PC-3 (cell line): ENCODE measurements at regions not wholly inside any gene's neighbourhood (a gene's known extent, or its start where the extent isn't known, plus 50 kb on each side); places are given as distances from the start of the nearest gene placed in this dataset.

Source experiments
- ATAC-seq: fragments of 200-7000 bp; cut with Tn5 transposase; 2 replicates; pipeline ENCODE4 v1.9.1; 2020; ENCODE audit warnings: mild to moderate bottlenecking, moderate library complexity
- BruUV-seq: library from RNA; stranded (reverse); fragments of 400-500 nt; replicated peaks from 2 replicates; lab custom pipeline; 2021; lab: Mats Ljungman, UMichigan
- CTCF ChIA-PET: fragments of 300-600 bp; sonication (Branson Sonifier 250); formaldehyde crosslinking; loops from one replicate; lab custom pipeline; 2022; ENCODE audit warnings: antibody characterized with exemption; lab: Charles Lee
- POLR2A ChIA-PET: fragments of 300-600 bp; sonication (Branson Sonifier 250); formaldehyde crosslinking; loops from one replicate; lab custom pipeline; 2022; ENCODE audit warnings: antibody characterized with exemption; ENCODE audit not compliant: unreplicated experiment; lab: Charles Lee
- DNase-seq: peaks from one replicate; pipeline ENCODE4 v3.0.0-alpha.2; 2015
- H2AFZ ChIP-seq: fragments of 300-600 bp; sonication (generic); 2 replicates; pipeline ENCODE4 v1.6.0; 2016; ENCODE audit warnings: antibody characterized with exemption, low read length
- H3F3A ChIP-seq: fragments of 300-600 bp; sonication (generic); one replicate; pipeline ENCODE4 v1.6.0; 2017; ENCODE audit warnings: antibody characterized with exemption, low read length, control low read depth, mild to moderate bottlenecking; ENCODE audit not compliant: unreplicated experiment
- H3K27ac ChIP-seq: fragments of 300-600 bp; sonication (generic); 2 replicates; pipeline ENCODE4 v1.5.1; 2016; ENCODE audit warnings: mild to moderate bottlenecking, low read length
- H3K27me3 ChIP-seq: fragments of 300-600 bp; sonication (generic); 2 replicates; pipeline ENCODE4 v1.6.1; 2016; ENCODE audit warnings: low read length, mixed read lengths
- H3K36me3 ChIP-seq: fragments of 300-600 bp; sonication (generic); 2 replicates; pipeline ENCODE4 v1.6.1; 2016; ENCODE audit warnings: low read depth, mixed run types, low read length, mixed read lengths
- H3K4me1 ChIP-seq: fragments of 300-600 bp; sonication (generic); 2 replicates; pipeline ENCODE4 v1.5.1; 2016; ENCODE audit warnings: low read length; ENCODE audit not compliant: insufficient read depth
- H3K4me2 ChIP-seq: fragments of 300-600 bp; sonication (generic); 2 replicates; pipeline ENCODE4 v1.6.0; 2016; ENCODE audit warnings: low read length
- H3K4me3 ChIP-seq: fragments of 300-600 bp; sonication (generic); 2 replicates; pipeline ENCODE4 v1.5.1; 2016; ENCODE audit warnings: mild to moderate bottlenecking, low read length, mixed read lengths
- H3K79me2 ChIP-seq: fragments of 300-600 bp; sonication (generic); 2 replicates; pipeline ENCODE4 v1.6.1; 2017; ENCODE audit warnings: low read length, mixed read lengths
- H3K9ac ChIP-seq: fragments of 300-600 bp; sonication (generic); 2 replicates; pipeline ENCODE4 v1.6.0; 2016; ENCODE audit warnings: mild to moderate bottlenecking, low read length
- H3K9me2 ChIP-seq: fragments of 300-600 bp; sonication (generic); replicated peaks from 2 replicates; pipeline ENCODE4 v1.6.1; 2016; ENCODE audit warnings: mixed run types, low read length, mixed read lengths
- H3K9me3 ChIP-seq: fragments of 300-600 bp; sonication (generic); 2 replicates; pipeline ENCODE4 v1.6.1; 2016; ENCODE audit warnings: low read length, mixed read lengths
- H4K20me1 ChIP-seq: fragments of 300-600 bp; sonication (generic); 2 replicates; pipeline ENCODE4 v1.6.1; 2016; ENCODE audit warnings: low read length, mixed read lengths
- CTCF ChIP-seq: fragments of 300-600 bp; sonication (generic); conservative IDR thresholded peaks from 2 replicates; pipeline ENCODE4 v1.5.1; 2017; ENCODE audit warnings: antibody characterized with exemption, low read depth, mild to moderate bottlenecking, low read length
- EZH2 ChIP-seq: fragments of 300-600 bp; sonication (generic); IDR thresholded peaks from one replicate; pipeline ENCODE4 v1.6.1; 2017; ENCODE audit warnings: antibody characterized with exemption, mild to moderate bottlenecking, low read length; ENCODE audit not compliant: unreplicated experiment
- EZH2phosphoT487 ChIP-seq: fragments of 300-600 bp; sonication (generic); IDR thresholded peaks from 2 replicates; pipeline ENCODE4 v1.6.1; 2018; ENCODE audit warnings: mild to moderate bottlenecking, antibody characterized with exemption, low read length, borderline replicate concordance
- intact Hi-C: fragments of 100-400 bp; cut with micrococcal nuclease; formaldehyde crosslinking; loops from 2 replicates; pipeline ENCODE4 v1.9.0; 2023

GRCh38 chr7:13152755-13153154, 465.3 kb downstream of the ARL4A start:
- Histone ChIP-seq H4K20me1 (no peaks in the 10 kb centered on the region), H3K4me3 (no peak overlapping the region), H3K27ac (no peak overlapping the region), H3F3A (no peaks in the 10 kb centered on the region), H3K27me3 (no peaks in the 10 kb centered on the region), H3K9ac (no peak overlapping the region), H3K4me2 (no peak overlapping the region), H3K36me3 (no peaks in the 10 kb centered on the region), H3K9me3 (no peaks in the 10 kb centered on the region), H3K4me1 (peaks cover 3% of the 10 kb centered on the region; the same call in 1 of the 2 replicates), H3K79me2 (no peaks in the 10 kb centered on the region), H2AFZ (no peak overlapping the region), H3K9me2 (no peaks in the 10 kb centered on the region)
- intact Hi-C loops: no loop called here
- no peak for TF ChIP-seq CTCF
- TF ChIP-seq EZH2phosphoT487: no peak
- TF ChIP-seq EZH2: no peak
- POLR2A ChIA-PET: no interaction called here
- BruUV-seq: no TSS peak
- CTCF ChIA-PET: interaction anchor here (0.6 kb wide), 1 partner anchor 173 kb away, joined by 3 read pairs; no protein-coding TSS in a partner anchor
- ATAC-seq (no peak), DNase-seq (no peak)

- Histone ChIP-seq H3K27me3 (no peaks in the 10 kb centered on the region), H3K9ac (no peak overlapping the region), H3F3A (no peaks in the 10 kb centered on the region), H3K4me1 (peaks cover 3% of the 10 kb centered on the region; the same call in 1 of the 2 replicates), H3K36me3 (no peaks in the 10 kb centered on the region), H3K27ac (no peak overlapping the region), H3K79me2 (no peaks in the 10 kb centered on the region), H2AFZ (no peak overlapping the region), H3K9me2 (no peaks in the 10 kb centered on the region), H3K4me2 (no peak overlapping the region), H3K4me3 (no peak overlapping the region), H4K20me1 (no peaks in the 10 kb centered on the region), H3K9me3 (no peaks in the 10 kb centered on the region)
- ChIA-PET CTCF (interaction anchor here (0.6 kb wide), 1 partner anchor 173 kb away, joined by 3 read pairs; no protein-coding TSS in a partner anchor), POLR2A (no interaction called here)
- DNase-seq (no peak), ATAC-seq (no peak)
- BruUV-seq: no TSS peak
- no peak for TF ChIP-seq CTCF
- no peak for TF ChIP-seq EZH2phosphoT487
- no peak for TF ChIP-seq EZH2
- intact Hi-C loops: no loop called here
Observed at GRCh38 chr7:13153266-13153665, 465.8 kb downstream of the ARL4A start.

GRCh38 chr7:13153742-13154141, 466.3 kb downstream of the ARL4A start:
- no peak overlapping the region for H2AFZ ChIP-seq
- no TSS peak for BruUV-seq
- ATAC-seq: no peak
- H3K9me3 ChIP-seq: no peaks in the 10 kb centered on the region
- intact Hi-C loops: no loop called here
- H3K9ac ChIP-seq: no peak overlapping the region
- H3K27me3 ChIP-seq: no peaks in the 10 kb centered on the region
- DNase-seq: no peak
- H3K36me3 ChIP-seq: no peaks in the 10 kb centered on the region
- no peak overlapping the region for H3K4me2 ChIP-seq
- peaks cover 3% of the 10 kb centered on the region; the same call in 1 of the 2 replicates for H3K4me1 ChIP-seq
- no peak overlapping the region for H3K27ac ChIP-seq
- no peak for TF ChIP-seq EZH2
- no peak for TF ChIP-seq CTCF
- TF ChIP-seq EZH2phosphoT487: no peak
- ChIA-PET POLR2A (no interaction called here), CTCF (no interaction called here)
- H3F3A ChIP-seq: no peaks in the 10 kb centered on the region
- no peaks in the 10 kb centered on the region for H3K9me2 ChIP-seq
- H4K20me1 ChIP-seq: no peaks in the 10 kb centered on the region
- no peak overlapping the region for H3K4me3 ChIP-seq
- no peaks in the 10 kb centered on the region for H3K79me2 ChIP-seq
